Choroid plexus epithelial cell (primary cell): ENCODE measurements at regions not wholly inside any gene's neighbourhood (a gene's known extent, or its start where the extent isn't known, plus 50 kb on each side); places are given as distances from the start of the nearest gene placed in this dataset.
"Not testable (repeated sequence)": the region's sequence is repeated elsewhere in the genome, so short reads cannot be mapped to it uniquely, and the experiment has no call there.

Experiments used
- DNase-seq: peaks from one replicate; pipeline ENCODE4 v3.0.0-alpha.2; 2010; ENCODE audit warnings: low read depth
- H3K4me3 ChIP-seq: 2 replicates; pipeline ENCODE4 v1.5.1; 2011; ENCODE audit warnings: low read depth, mild to moderate bottlenecking, control low read depth, low read length, moderate library complexity
- TF ChIP-seq, protein P1 (sequence below): conservative IDR thresholded peaks from 2 replicates; pipeline ENCODE4 v1.5.1; 2011; ENCODE audit warnings: low read depth, mild to moderate bottlenecking, control low read depth, inconsistent platforms, low read length, moderate library complexity

- no peak overlapping the region for H3K4me3 ChIP-seq
- TF ChIP-seq, protein P1, sequence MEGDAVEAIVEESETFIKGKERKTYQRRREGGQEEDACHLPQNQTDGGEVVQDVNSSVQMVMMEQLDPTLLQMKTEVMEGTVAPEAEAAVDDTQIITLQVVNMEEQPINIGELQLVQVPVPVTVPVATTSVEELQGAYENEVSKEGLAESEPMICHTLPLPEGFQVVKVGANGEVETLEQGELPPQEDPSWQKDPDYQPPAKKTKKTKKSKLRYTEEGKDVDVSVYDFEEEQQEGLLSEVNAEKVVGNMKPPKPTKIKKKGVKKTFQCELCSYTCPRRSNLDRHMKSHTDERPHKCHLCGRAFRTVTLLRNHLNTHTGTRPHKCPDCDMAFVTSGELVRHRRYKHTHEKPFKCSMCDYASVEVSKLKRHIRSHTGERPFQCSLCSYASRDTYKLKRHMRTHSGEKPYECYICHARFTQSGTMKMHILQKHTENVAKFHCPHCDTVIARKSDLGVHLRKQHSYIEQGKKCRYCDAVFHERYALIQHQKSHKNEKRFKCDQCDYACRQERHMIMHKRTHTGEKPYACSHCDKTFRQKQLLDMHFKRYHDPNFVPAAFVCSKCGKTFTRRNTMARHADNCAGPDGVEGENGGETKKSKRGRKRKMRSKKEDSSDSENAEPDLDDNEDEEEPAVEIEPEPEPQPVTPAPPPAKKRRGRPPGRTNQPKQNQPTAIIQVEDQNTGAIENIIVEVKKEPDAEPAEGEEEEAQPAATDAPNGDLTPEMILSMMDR, result no peak
- DNase-seq, result no peak
Observed at GRCh38 chr5:74490814-74491213, 149.7 kb downstream of the ENC1 start.

- no peak overlapping the region for H3K4me3 ChIP-seq
- no peak for DNase-seq
- TF ChIP-seq, protein P1, result no peak
Observed at GRCh38 chr5:74482990-74483389, 157.5 kb downstream of the ENC1 start.

GRCh38 chr5:74482523-74482922 lies 158.0 kb downstream of the ENC1 start:
- TF ChIP-seq, protein P1, result no peak
- DNase-seq, result no peak

GRCh38 chr5:74481357-74481756 lies 159.2 kb downstream of the ENC1 start:
- not testable (repeated sequence) for H3K4me3 ChIP-seq
- DNase-seq, result peak; percentile 16

More at GRCh38 chr5:74482523-74482922, 158.0 kb downstream of the ENC1 start:
- no peak overlapping the region for H3K4me3 ChIP-seq

- no peak overlapping the region for H3K4me3 ChIP-seq
- TF ChIP-seq, protein P1, result no peak
- no peak for DNase-seq
Observed at GRCh38 chr5:74480201-74480600, 160.3 kb downstream of the ENC1 start.

- TF ChIP-seq, protein P1, result no peak
- H3K4me3 ChIP-seq, result no peak overlapping the region
- no peak for DNase-seq
Observed at GRCh38 chr5:74478328-74478727, 162.2 kb downstream of the ENC1 start.

- TF ChIP-seq, protein P1, result no peak
- DNase-seq, result no peak
- no peak overlapping the region for H3K4me3 ChIP-seq
Observed at GRCh38 chr5:74477761-74478160, 162.8 kb downstream of the ENC1 start.
